ENCODE measurements at regions not wholly inside any gene's neighbourhood (a gene's known extent, or its start where the extent isn't known, plus 50 kb on each side); places are given as distances from the start of the nearest gene placed in this dataset.

DNA sequence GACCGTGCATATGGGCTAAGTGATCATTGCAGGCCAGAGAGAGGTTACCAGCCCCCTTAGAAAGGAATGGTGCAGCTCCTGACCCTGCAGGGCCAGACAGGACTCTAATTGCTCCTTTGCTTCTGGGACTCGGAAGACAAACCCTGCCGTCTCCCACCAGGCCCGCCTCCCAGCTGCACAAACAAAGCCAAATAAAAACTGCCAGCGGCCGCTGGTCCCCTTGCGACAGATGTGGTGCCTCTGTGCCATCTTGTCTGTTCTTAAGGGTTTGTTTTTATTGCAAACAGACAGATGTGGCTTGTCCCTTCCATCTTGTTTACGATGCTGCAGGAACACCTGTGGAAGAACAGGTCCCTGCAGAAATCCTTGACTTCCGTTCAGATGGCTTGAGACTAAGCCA lies 434.4 kb upstream of the TSHZ3 start:
- Histone ChIP-seq H3K56ac (ENCODE audit: extremely low read depth, insufficient read depth, low read length) (no peak overlapping the region), H4K91ac (ENCODE audit: insufficient read depth, low read depth, low read length) (no peak overlapping the region), H3K9me1 (ENCODE audit: insufficient read depth, low read length) (no peaks in the 10 kb centered on the region), H3K23ac (ENCODE audit: low read depth, low read length) (no peak overlapping the region), H3K9ac (ENCODE audit: low read depth, low read length) (no peak overlapping the region), H3K4me3 (ENCODE audit: insufficient read depth, low read depth, low read length) (no peak overlapping the region), H3K4me1 (ENCODE audit: control insufficient read depth, insufficient read depth, low read length) (no peaks in the 10 kb centered on the region), H3K4ac (ENCODE audit: low read depth, low read length) (no peak overlapping the region), H3K14ac (replicated peaks; ENCODE audit: low read depth, low read length) (no peak overlapping the region), H4K5ac (ENCODE audit: low read depth, low read length) (no peak overlapping the region), H3K9me3 (ENCODE audit: control insufficient read depth, insufficient read depth, low read length) (no peaks in the 10 kb centered on the region), H2BK120ac (ENCODE audit: low read depth, low read length) (no peak overlapping the region), H2AFZ (replicated peaks; ENCODE audit: low read length, poor library complexity) (no peak overlapping the region), H3K18ac (ENCODE audit: low read depth, low read length) (no peak overlapping the region), H4K8ac (ENCODE audit: low read depth in 2 of 2, low read length in 2 of 2) (no peak overlapping the region), H3K79me1 (ENCODE audit: low read depth in 1 of 2, low read length in 2 of 2) (no peaks in the 10 kb centered on the region), H2AK9ac (replicated peaks; ENCODE audit: low read depth, low read length, poor library complexity) (no peak overlapping the region), H2BK15ac (ENCODE audit: low read depth, low read length) (no peak overlapping the region), H2BK20ac (ENCODE audit: low read depth, low read length) (no peak overlapping the region), H2AK5ac (ENCODE audit: low read depth, low read length) (no peak overlapping the region), H2BK5ac (ENCODE audit: low read depth, low read length, poor library complexity, severe bottlenecking) (no peak overlapping the region), H3K36me3 (ENCODE audit: control insufficient read depth, insufficient read depth, low read length) (no peaks in the 10 kb centered on the region), H4K20me1 (ENCODE audit: insufficient read depth, low read length) (no peaks in the 10 kb centered on the region), H3K27me3 (ENCODE audit: control insufficient read depth, insufficient read depth, low read length) (no peaks in the 10 kb centered on the region), H3K4me2 (ENCODE audit: low read depth, low read length) (no peak overlapping the region), H3K27ac (ENCODE audit: insufficient read depth, low read length) (no peak overlapping the region)
- ATAC-seq (ENCODE audit: low read depth) (no peak), DNase-seq (no peak)
- TF ChIP-seq CEBPB (IDR thresholded peaks at IDR 0.05; ENCODE audit: low read depth, low read length) (no peak), RAD21 (IDR thresholded peaks at IDR 0.05; ENCODE audit: low read length) (no peak), ELK1 (IDR thresholded peaks at IDR 0.05; ENCODE audit: borderline replicate concordance, low read depth, low read length) (no peak), MXI1 (IDR thresholded peaks at IDR 0.05; ENCODE audit: borderline replicate concordance, low read depth, low read length) (no peak), USF2 (IDR thresholded peaks at IDR 0.05; ENCODE audit: low read depth, low read length) (no peak), RCOR1 (IDR thresholded peaks at IDR 0.05; ENCODE audit: insufficient replicate concordance, low read length) (no peak), NFE2L2 (IDR thresholded peaks at IDR 0.05; ENCODE audit: low read depth, low read length) (no peak), RFX5 (IDR thresholded peaks at IDR 0.05; ENCODE audit: low read depth, low read length) (no peak)
- dilution Hi-C loops (cut with HindIII; ENCODE audit: low sequenced_read_pairs, unreplicated experiment) (no loop called here), in situ Hi-C loops (cut with MboI; ENCODE audit: low sequenced_read_pairs) (no loop called here), intact Hi-C loops (cut with micrococcal nuclease) (no loop called here)
- BruUV-seq (replicated peaks), result no TSS peak
- CTCF ChIA-PET, result no interaction called here
- POLR2A ChIA-PET (ENCODE audit: unreplicated experiment), result no interaction called here
- WGBS, 2 experiments (ENCODE audit: extremely low coverage in 2 of 2, insufficient read length in 1 of 2), result 26% methylated on average over 4 of the region's 9 CpGs; no CpG with 5 or more reads in 1 of the 2 experiments

Data from IMR-90 (cell line).